Tibial nerve (tissue), 4 donors: ENCODE measurements at regions not wholly inside any gene's neighbourhood (a gene's known extent, or its start where the extent isn't known, plus 50 kb on each side); places are given as distances from the start of the nearest gene placed in this dataset.

Source experiments
- CTCF ChIP-seq, 5 experiments: fragments of 200-600 bp in 3 of 5; fragments of 450-650 bp in 2 of 5; sonication (generic) in 3 of 5; IDR thresholded peaks; one replicate each; pipeline ENCODE4 v1.5.1; 2016 to 2019; ENCODE audit warnings: antibody characterized with exemption in 5 of 5, mild to moderate bottlenecking in 3 of 5, moderate library complexity in 2 of 5
- EP300 ChIP-seq, 2 donors: sonication (generic); formaldehyde crosslinking; IDR thresholded peaks; one replicate each; pipeline ENCODE4 v1.6.1; 2017; ENCODE audit warnings: antibody characterized with exemption in 2 of 2, mild to moderate bottlenecking in 1 of 2

DNA sequence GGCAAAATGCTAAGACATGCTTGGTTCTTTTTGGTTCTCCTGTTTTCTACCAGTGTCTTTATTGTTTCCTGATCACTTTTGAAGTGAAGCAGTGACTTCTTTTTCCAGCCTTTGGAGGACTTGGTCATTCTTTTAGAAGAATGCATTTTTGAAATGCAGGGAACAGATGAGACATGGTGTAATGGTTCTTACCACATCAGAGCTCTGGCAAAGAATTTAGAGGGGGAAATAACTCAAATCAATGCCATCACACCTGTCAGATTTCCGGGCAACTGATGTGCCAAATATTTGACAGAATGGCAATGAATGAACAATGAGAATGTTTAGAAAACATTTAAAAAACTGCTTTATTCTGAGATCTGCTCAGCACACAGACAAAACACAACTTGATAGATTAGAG is 519.6 kb downstream of the IQCM start:
- TF ChIP-seq CTCF (IDR thresholded peaks at IDR 0.05): no peak
- no peak for TF ChIP-seq EP300 (IDR thresholded peaks at IDR 0.05)
